Stimulated activated memory B cell treated with anti-CD40 and anti-IgM and Interleukin-4, amounts not matched to agents 10 μg/mL and 1 μg/mL and 100 μg/mL, for 72 hours (primary cell): ENCODE measurements at regions not wholly inside any gene's neighbourhood (a gene's known extent, or its start where the extent isn't known, plus 50 kb on each side); places are given as distances from the start of the nearest gene placed in this dataset.

Experiments used
- ATAC-seq: fragments of 150-1000 bp; cut with Tn5 transposase; 2 replicates; pipeline ENCODE4 v1.10.0; 2021
- H3K27ac Mint-ChIP-seq: one replicate; pipeline ENCODE4 v1.8.0; 2022; ENCODE audit warnings: mild to moderate bottlenecking, mixed read lengths
- H3K27me3 Mint-ChIP-seq: one replicate; pipeline ENCODE4 v1.8.0; 2022; ENCODE audit warnings: mixed read lengths
- H3K36me3 Mint-ChIP-seq: one replicate; pipeline ENCODE4 v1.8.0; 2022; ENCODE audit warnings: mixed read lengths
- H3K4me1 Mint-ChIP-seq: one replicate; pipeline ENCODE4 v1.8.0; 2022; ENCODE audit warnings: mixed read lengths
- H3K4me3 Mint-ChIP-seq: one replicate; pipeline ENCODE4 v1.8.0; 2022; ENCODE audit warnings: mild to moderate bottlenecking, moderate library complexity, mixed read lengths
- H3K9me3 Mint-ChIP-seq: one replicate; pipeline ENCODE4 v1.8.0; 2022; ENCODE audit warnings: mixed read lengths

DNA sequence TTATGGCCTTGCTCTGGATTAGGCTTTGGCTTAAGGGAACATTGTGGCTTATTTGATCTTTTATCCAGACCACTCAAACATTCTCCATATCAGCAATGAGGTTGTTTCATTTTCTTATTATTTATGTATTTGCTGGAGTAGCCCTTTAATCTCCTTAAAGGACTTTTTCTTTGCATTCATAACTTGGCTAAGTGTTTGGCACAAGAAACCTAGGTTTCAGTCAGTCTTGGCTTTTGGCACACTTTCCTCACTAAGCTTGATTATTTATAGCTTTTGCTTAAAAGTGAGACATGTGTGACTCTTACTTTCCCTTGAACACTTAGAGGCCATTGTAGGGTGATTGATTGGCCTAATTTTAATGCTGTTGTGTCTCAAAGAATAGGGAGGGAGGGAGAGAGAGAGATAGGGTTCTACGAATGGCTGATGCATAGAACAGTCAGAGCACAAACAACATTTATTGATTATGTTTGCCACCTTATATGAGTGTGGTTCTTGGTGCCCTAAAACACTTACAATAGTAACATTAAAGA lies 2265.3 kb upstream of the C9orf72 start:
- Mint-ChIP-seq H3K4me1 (no peaks in the 10 kb centered on the region), H3K27me3 (no peaks in the 10 kb centered on the region), H3K27ac (no peak overlapping the region), H3K36me3 (no peaks in the 10 kb centered on the region), H3K4me3 (no peak overlapping the region), H3K9me3 (peaks cover 7% of the 10 kb centered on the region)
- no peak for ATAC-seq

DNA sequence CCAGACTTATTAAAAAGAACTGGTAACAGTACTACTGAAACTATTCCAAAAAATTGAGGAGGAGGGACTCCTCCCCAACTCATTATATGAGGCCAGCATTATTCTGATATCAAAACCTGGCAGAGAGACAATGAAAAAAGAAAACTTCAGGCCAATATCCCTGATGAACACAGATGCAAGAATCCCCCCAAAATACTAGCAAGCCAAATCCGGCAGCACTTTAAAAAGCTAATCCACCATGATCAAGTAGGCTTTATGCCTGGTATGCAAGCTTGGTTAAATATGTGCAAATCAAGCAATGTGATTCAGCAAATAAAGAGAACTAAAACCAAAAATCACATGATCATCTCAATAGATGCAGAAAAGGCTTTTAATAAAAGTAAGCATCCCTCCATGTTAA lies 2271.0 kb upstream of the C9orf72 start:
- peaks cover 10% of the 10 kb centered on the region for H3K9me3 Mint-ChIP-seq
- H3K4me1 Mint-ChIP-seq: no peaks in the 10 kb centered on the region
- H3K27ac Mint-ChIP-seq: no peak overlapping the region
- H3K4me3 Mint-ChIP-seq: no peak overlapping the region
- no peak for ATAC-seq
- H3K27me3 Mint-ChIP-seq: no peaks in the 10 kb centered on the region
- no peaks in the 10 kb centered on the region for H3K36me3 Mint-ChIP-seq

DNA sequence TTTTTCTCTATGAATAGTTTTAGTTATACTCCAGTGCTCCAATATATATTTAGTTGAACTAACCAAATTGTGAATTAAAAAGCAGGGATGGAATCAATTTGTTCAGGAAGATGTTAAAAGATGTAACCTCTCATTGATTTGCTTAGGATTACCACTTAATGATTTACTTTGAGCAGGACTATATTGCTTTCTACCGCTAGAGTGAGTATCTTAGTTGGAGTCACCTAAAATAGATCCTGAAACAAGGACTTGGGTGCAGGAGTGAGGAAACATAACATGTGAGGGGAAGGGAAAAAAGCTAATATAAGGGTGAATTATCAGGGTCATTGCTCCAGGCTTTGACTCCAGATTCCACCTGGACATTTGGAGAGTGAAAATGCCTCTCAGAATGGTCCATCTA lies 2277.4 kb upstream of the C9orf72 start:
- no peak overlapping the region for H3K4me3 Mint-ChIP-seq
- H3K36me3 Mint-ChIP-seq: no peaks in the 10 kb centered on the region
- no peaks in the 10 kb centered on the region for H3K27me3 Mint-ChIP-seq
- no peak for ATAC-seq
- no peak overlapping the region for H3K27ac Mint-ChIP-seq
- no peaks in the 10 kb centered on the region for H3K4me1 Mint-ChIP-seq
- H3K9me3 Mint-ChIP-seq: peaks cover 3% of the 10 kb centered on the region

DNA sequence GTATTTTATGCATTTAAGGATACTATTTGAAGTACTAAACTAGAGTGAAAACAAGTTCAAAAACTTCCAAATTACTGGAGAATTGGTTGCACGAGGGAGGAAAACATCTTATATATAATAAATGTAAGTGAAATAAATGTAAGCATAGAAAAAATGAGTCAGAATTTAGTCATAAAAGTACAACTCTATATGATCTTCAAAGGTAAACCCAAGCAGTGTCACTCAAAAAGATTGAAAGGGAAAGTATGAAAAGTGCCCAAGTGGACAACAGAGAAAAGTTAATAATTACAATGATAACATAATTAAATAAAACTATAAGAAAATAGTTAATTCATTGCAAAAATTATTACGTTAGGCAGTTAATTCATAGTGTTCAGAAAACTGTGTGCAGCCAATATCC lies 2288.5 kb upstream of the C9orf72 start:
- no peaks in the 10 kb centered on the region for H3K27me3 Mint-ChIP-seq
- H3K4me3 Mint-ChIP-seq: no peak overlapping the region
- H3K27ac Mint-ChIP-seq: no peak overlapping the region
- no peak for ATAC-seq
- H3K36me3 Mint-ChIP-seq: no peaks in the 10 kb centered on the region
- no peaks in the 10 kb centered on the region for H3K9me3 Mint-ChIP-seq
- H3K4me1 Mint-ChIP-seq: no peaks in the 10 kb centered on the region

DNA sequence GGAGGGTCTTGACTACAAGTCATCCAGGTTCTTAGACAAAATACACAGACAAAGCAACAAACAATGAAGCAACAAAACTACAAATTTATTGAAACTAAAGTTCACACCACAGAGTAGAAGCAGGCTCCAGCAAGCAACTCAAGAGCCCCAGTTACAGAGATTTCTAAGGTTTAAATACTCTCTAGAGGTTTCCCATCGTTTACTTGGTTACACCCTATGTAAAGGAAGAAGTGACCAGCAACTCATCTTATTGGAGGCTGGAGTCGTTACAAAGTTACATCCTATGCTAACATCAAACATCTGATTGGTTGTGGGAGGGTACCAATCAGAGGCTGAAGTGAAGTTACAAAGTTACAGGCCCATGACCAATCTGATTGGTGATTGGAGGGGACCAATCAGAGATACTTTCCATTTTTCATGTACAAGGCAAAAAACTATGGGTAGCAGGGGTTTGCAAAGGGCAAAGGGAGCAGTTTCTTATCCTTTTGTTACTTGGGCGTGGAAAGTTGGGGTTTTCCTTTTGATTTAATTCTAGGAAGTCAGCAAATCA lies 2292.6 kb upstream of the C9orf72 start:
- Mint-ChIP-seq H3K4me3 (no peak overlapping the region), H3K27ac (no peak overlapping the region)
- no peak for ATAC-seq

DNA sequence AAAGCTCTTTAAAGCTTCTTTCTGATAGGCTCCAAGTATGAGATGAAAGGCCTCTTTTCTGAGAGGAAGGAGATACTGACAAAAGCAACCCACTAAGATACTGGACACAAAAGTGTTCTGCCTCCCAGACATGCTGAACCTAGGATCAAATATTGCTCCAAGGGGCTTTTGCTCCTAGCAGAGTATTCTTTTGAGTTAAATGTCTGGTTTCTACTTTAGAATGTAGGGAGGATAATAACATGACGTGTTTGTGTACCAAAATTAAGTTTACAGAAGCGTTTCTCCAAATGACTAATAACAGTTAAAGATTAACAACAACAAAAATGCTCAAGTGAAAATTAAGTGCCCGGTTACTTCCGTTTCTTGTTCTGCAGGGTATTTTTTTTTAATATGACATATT lies 2293.3 kb upstream of the C9orf72 start:
- Mint-ChIP-seq H3K27me3 (no peaks in the 10 kb centered on the region), H3K27ac (no peak overlapping the region), H3K4me1 (no peaks in the 10 kb centered on the region), H3K36me3 (no peaks in the 10 kb centered on the region), H3K4me3 (no peak overlapping the region), H3K9me3 (no peaks in the 10 kb centered on the region)
- no peak for ATAC-seq

More for the DNA sequence above, 2292.6 kb upstream of the C9orf72 start:
- H3K4me1 Mint-ChIP-seq: no peaks in the 10 kb centered on the region
- no peaks in the 10 kb centered on the region for H3K9me3 Mint-ChIP-seq
- H3K36me3 Mint-ChIP-seq: no peaks in the 10 kb centered on the region
- H3K27me3 Mint-ChIP-seq: no peaks in the 10 kb centered on the region

DNA sequence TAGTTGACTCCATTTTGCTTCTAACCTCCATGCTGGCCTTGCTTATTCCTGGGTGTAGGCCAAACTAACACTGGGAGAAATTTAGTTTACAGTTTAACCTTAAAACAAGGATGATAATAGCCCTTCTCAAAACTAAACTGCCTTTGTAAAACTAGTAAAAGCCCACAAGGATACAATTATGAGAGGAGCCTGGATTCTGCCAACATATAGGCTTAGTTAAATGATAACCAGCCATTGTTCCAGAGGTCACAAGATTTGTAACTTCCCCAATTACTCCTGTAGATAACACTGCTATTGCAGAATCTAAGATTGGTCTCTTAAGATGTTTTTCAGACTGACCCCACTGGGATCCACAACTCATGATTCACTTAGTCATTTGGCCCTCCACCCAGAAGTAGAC lies 2300.3 kb upstream of the C9orf72 start:
- ATAC-seq: no peak
- no peaks in the 10 kb centered on the region for H3K27me3 Mint-ChIP-seq
- no peaks in the 10 kb centered on the region for H3K36me3 Mint-ChIP-seq
- no peak overlapping the region for H3K4me3 Mint-ChIP-seq
- no peaks in the 10 kb centered on the region for H3K9me3 Mint-ChIP-seq
- no peaks in the 10 kb centered on the region for H3K4me1 Mint-ChIP-seq
- H3K27ac Mint-ChIP-seq: no peak overlapping the region

DNA sequence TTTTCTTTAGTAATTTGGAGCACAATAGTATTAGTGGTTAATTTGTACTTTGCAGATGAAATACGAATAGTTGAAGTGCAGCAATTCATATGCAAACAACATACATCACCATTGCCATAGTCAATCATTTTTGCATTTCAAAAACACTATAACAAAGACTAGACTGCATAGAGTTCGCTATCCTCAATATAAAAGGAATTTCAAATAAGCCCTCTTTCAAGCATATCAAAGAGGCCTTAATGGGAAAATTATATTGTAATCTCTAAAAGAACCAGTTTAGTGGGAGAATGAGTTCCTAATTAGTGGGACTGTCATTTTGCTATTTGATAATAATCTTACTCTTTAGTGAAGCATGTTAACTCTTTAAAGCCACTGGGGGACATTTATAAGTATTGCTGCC lies 2302.3 kb upstream of the C9orf72 start:
- Mint-ChIP-seq H3K36me3 (no peaks in the 10 kb centered on the region), H3K27me3 (no peaks in the 10 kb centered on the region), H3K4me1 (no peaks in the 10 kb centered on the region), H3K27ac (no peak overlapping the region), H3K4me3 (no peak overlapping the region), H3K9me3 (no peaks in the 10 kb centered on the region)
- ATAC-seq: no peak

DNA sequence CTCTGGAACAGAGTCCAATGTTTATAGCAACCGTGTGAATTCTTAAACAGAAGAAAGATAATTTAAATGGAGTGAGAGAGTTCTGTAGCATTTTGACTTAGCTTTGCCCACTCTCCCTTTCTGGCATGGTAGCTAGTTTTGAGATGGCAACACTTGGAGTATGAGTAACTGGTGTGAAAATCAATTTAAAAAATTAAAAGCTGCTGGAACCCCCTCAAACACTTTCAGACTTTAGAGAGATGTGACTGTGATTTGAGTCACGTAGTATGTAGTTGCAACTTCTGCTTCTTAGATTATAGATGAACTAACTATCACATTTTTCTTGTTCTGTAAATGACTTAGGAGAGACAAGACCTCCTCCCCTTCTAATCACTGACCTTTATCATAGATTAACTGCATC lies 2309.5 kb upstream of the C9orf72 start:
- Mint-ChIP-seq H3K27ac (no peak overlapping the region), H3K9me3 (no peaks in the 10 kb centered on the region), H3K4me3 (no peak overlapping the region), H3K27me3 (no peaks in the 10 kb centered on the region), H3K36me3 (no peaks in the 10 kb centered on the region), H3K4me1 (no peaks in the 10 kb centered on the region)
- no peak for ATAC-seq

DNA sequence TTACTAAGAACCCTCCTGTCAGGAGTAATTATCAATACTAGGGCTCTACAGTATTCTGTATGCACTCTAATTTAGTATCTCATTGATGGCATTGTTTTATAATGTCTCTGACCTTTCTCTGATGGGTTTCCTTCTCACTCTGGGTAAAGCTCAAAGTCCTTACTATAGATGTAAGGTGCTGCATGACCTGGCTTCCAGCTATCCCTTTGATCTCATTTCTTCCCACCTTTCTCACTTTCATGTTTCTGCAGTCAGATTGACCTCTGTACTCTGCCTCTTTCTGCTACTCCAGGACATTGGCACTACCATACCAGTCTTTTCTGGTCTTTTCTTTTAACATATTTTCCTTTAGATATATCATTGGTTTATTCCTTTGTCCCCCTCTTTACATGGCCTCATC lies 2332.8 kb upstream of the C9orf72 start:
- H3K27me3 Mint-ChIP-seq: no peaks in the 10 kb centered on the region
- no peak overlapping the region for H3K4me3 Mint-ChIP-seq
- H3K36me3 Mint-ChIP-seq: no peaks in the 10 kb centered on the region
- H3K9me3 Mint-ChIP-seq: no peaks in the 10 kb centered on the region
- H3K27ac Mint-ChIP-seq: no peak overlapping the region
- H3K4me1 Mint-ChIP-seq: no peaks in the 10 kb centered on the region
- ATAC-seq: no peak

DNA sequence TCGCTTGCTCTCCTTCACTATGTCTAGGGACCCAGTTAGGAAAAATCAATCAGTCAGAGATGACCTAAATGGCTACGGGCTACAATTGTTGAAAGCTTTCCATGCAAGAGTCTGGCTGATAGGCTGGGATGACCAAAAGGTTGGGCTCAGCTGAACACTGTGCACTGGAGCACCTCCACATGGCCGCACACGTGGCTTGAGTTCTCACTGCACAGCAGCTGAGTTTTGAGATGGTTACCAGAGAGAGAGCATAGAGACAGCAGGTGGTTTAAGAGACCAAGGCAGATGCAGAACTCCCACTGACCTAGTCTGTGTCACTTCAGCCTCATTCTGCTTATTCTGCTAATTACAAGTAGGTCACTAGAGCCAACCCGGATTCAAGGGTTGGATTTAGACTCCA lies 2354.8 kb upstream of the C9orf72 start:
- peaks cover 11% of the 10 kb centered on the region for H3K9me3 Mint-ChIP-seq
- no peak for ATAC-seq
- no peak overlapping the region for H3K27ac Mint-ChIP-seq

DNA sequence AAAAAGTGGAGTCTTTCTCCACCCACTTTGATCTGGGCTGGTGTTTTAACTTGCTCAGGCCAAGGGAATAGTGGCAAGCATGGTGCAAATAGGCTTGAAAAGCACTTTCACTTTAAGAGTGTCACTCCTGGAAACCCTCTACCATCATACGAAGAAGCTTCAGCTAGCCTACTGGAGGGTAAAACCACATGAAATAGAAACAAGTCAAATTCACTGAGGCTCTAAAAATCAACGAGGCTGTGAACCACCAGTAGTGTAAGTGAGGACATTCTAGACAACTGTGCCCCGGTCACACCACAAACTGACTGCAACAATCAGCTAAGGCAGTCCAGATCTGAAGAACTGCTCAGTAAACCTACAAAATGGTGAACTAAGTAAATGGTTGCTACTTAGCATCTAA lies 2366.3 kb upstream of the C9orf72 start:
- H3K9me3 Mint-ChIP-seq: peaks cover 18% of the 10 kb centered on the region

More for the DNA sequence above, 2354.8 kb upstream of the C9orf72 start:
- H3K27me3 Mint-ChIP-seq: no peaks in the 10 kb centered on the region
- no peaks in the 10 kb centered on the region for H3K36me3 Mint-ChIP-seq
- no peak overlapping the region for H3K4me3 Mint-ChIP-seq
- H3K4me1 Mint-ChIP-seq: no peaks in the 10 kb centered on the region

DNA sequence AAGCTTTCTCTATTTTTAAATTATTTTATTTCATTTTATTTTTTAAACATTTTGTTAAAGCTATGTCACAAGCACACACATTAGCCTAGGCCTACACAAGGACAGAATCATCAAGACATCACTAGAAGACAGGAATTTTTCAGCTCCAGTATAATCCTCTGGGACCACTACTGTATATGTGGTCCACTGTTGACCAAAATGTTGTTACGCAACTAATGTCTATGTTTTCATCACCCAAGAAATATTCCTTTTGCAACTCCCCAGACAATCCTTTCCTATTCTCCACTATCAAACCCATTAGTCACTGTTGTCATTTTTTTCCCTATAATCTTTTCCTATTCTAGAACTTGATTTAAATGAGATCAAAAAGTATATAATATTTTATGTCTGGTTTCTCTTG lies 2371.7 kb upstream of the C9orf72 start:
- peaks cover 9% of the 10 kb centered on the region for H3K9me3 Mint-ChIP-seq
- H3K27ac Mint-ChIP-seq: no peak overlapping the region
- H3K36me3 Mint-ChIP-seq: no peaks in the 10 kb centered on the region
- H3K4me1 Mint-ChIP-seq: no peaks in the 10 kb centered on the region
- no peak overlapping the region for H3K4me3 Mint-ChIP-seq
- ATAC-seq: no peak
- H3K27me3 Mint-ChIP-seq: no peaks in the 10 kb centered on the region

More for the DNA sequence above, 2366.3 kb upstream of the C9orf72 start:
- H3K4me1 Mint-ChIP-seq: no peaks in the 10 kb centered on the region
- no peak overlapping the region for H3K27ac Mint-ChIP-seq
- H3K4me3 Mint-ChIP-seq: no peak overlapping the region
- H3K36me3 Mint-ChIP-seq: no peaks in the 10 kb centered on the region
- no peak for ATAC-seq
- no peaks in the 10 kb centered on the region for H3K27me3 Mint-ChIP-seq

DNA sequence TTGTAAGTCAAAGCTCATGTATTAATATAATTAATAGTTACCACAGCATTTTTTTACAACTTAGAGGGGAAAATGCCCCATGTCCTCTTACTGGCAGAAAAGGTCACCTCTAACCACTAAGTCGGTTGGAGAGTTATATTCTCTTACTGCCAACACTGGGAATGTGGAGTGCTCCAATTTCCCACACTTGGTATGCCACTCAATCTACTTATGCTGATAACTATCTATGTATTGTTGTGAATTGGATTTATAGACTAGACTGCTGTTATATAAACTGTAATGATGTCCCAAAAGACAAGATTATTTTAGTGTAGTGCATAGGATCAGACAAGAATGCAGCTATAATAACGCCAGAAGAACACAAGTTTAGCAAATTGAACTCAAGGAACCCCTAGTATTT lies 2385.2 kb upstream of the C9orf72 start:
- no peak for ATAC-seq
- Mint-ChIP-seq H3K36me3 (no peaks in the 10 kb centered on the region), H3K27me3 (no peaks in the 10 kb centered on the region), H3K9me3 (peaks cover 2% of the 10 kb centered on the region), H3K4me3 (no peak overlapping the region), H3K27ac (no peak overlapping the region), H3K4me1 (no peaks in the 10 kb centered on the region)

DNA sequence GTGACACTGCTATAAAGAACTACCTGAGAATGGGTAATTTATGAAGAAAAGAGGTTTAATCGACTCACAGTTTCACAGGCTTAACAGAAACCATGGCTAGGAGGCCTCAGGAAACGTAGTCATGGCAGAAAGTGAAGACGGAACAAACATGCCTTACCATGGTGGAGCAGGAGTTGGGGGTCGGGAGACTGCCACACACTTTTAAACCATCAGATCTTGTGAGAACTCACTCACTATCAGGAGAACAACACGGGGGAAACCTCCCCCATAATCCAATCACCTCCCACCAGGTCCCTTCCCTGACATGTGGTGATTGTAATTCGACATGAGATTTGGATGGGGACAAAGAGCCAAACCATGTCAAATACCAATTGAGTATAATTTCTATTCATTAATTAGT lies 2392.6 kb upstream of the C9orf72 start:
- Mint-ChIP-seq H3K27ac (no peak overlapping the region), H3K27me3 (no peaks in the 10 kb centered on the region), H3K9me3 (peaks cover 7% of the 10 kb centered on the region), H3K4me3 (no peak overlapping the region), H3K36me3 (no peaks in the 10 kb centered on the region), H3K4me1 (no peaks in the 10 kb centered on the region)
- ATAC-seq: no peak

DNA sequence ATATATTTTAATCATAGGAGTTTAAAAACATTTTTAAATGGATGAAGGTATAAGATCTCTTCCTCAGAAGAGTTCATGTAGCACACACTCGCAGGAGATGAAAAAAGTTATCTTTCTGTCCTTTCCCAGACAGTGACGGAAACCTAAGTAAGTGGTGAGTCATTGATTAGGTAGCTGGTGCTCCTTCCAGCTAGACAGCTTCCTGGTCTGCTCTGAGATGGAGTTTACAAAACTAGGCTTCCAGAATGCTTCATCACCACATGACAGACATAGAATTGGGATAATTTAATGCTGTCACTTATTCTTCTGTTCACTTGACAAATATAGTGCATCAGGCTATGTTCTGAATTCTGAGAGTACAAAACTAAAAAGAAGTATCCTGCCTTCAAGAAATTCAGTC lies 2393.0 kb upstream of the C9orf72 start:
- H3K4me1 Mint-ChIP-seq: no peaks in the 10 kb centered on the region
- ATAC-seq: no peak
- no peak overlapping the region for H3K4me3 Mint-ChIP-seq
- H3K36me3 Mint-ChIP-seq: no peaks in the 10 kb centered on the region
- H3K27me3 Mint-ChIP-seq: no peaks in the 10 kb centered on the region
- H3K9me3 Mint-ChIP-seq: peaks cover 7% of the 10 kb centered on the region
- H3K27ac Mint-ChIP-seq: no peak overlapping the region

DNA sequence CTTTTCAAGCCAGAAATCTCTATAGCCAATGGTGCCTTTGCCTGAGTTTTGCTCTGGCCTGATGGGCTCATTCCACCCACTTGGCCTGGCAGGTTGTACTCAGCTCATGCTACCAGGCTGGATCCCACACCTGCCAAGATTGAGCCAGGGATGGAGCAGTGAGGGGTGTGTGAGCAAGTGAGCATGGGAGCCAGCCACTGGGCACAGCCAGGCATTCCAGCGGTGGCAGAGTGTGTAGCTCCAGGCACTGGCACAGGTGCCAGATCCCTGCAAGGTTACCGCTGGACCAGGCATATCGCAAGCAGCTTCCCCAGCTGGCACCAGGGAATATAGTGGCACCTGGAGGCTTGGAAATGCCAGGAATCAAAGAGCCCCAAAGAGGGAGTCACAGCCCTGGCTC lies 2395.6 kb upstream of the C9orf72 start:
- no peak overlapping the region for H3K4me3 Mint-ChIP-seq
- peaks cover 5% of the 10 kb centered on the region for H3K9me3 Mint-ChIP-seq
- no peak overlapping the region for H3K27ac Mint-ChIP-seq
- no peak for ATAC-seq
- H3K4me1 Mint-ChIP-seq: no peaks in the 10 kb centered on the region
- no peaks in the 10 kb centered on the region for H3K27me3 Mint-ChIP-seq
- no peaks in the 10 kb centered on the region for H3K36me3 Mint-ChIP-seq
